SK-N-SH (cell line): ENCODE measurements at regions not wholly inside any gene's neighbourhood (a gene's known extent, or its start where the extent isn't known, plus 50 kb on each side); places are given as distances from the start of the nearest gene placed in this dataset.

Experiments used
- CTCF ChIA-PET: fragments of 300-600, 350-600 bp; formaldehyde crosslinking; extraction: SDS; loops from one replicate; lab custom pipeline; 2021; lab: Yijun Ruan, JAX
- POLR2A ChIA-PET: fragments of 350-600 bp; sonication (Branson Sonifier 250); formaldehyde crosslinking; extraction: SDS; loops from one replicate; lab custom pipeline; 2020; ENCODE audit warnings: antibody characterized with exemption, inconsistent platforms; lab: Yijun Ruan, JAX
- DNase-seq: peaks from one replicate; pipeline ENCODE4 v3.0.0; 2012
- H2AFZ ChIP-seq: fragments of 200-600 bp; sonication (generic); 2 replicates; pipeline ENCODE4 v1.8.1; 2016; ENCODE audit warnings: antibody characterized with exemption, mild to moderate bottlenecking, low read depth
- H3F3A ChIP-seq: fragments of 200-600 bp; sonication (generic); replicated peaks from 2 replicates; pipeline ENCODE3; 2016; ENCODE audit warnings: antibody characterized with exemption, mild to moderate bottlenecking; ENCODE audit not compliant: insufficient read depth
- H3K27ac ChIP-seq, 2 experiments: fragments of 200-500 bp in 1 of 2; fragments of 200-600 bp in 1 of 2; sonication (Bioruptor generic) in 1 of 2; sonication (generic), shearing (Covaris generic) in 1 of 2; 2 replicates each; pipeline versions ENCODE4 v1.5.1 to v1.6.1; 2014 to 2016; ENCODE audit warnings: low read depth in 2 of 2, inconsistent platforms in 1 of 2, low read length in 1 of 2, mild to moderate bottlenecking in 1 of 2, mixed read lengths in 1 of 2
- H3K27me3 ChIP-seq: fragments of 200-600 bp; sonication (generic), shearing (Covaris generic); 2 replicates; pipeline ENCODE4 v1.6.1; 2016; ENCODE audit warnings: mixed run types; ENCODE audit not compliant: insufficient read depth
- H3K36me3 ChIP-seq, 2 experiments: fragments of 200-500 bp in 1 of 2; fragments of 200-600 bp in 1 of 2; sonication (Bioruptor generic) in 1 of 2; sonication (generic) in 1 of 2; replicated peaks in 1 of 2; 2 replicates each; pipeline versions ENCODE3 to v1.5.1; 2014 to 2016; ENCODE audit warnings: low read length in 1 of 2, mild to moderate bottlenecking in 1 of 2; ENCODE audit not compliant: insufficient read depth in 2 of 2, control insufficient read depth in 1 of 2
- H3K4me1 ChIP-seq, 2 experiments: fragments of 200-500 bp in 1 of 2; fragments of 200-600 bp in 1 of 2; sonication (Bioruptor generic) in 1 of 2; sonication (generic), shearing (Covaris generic) in 1 of 2; 2 replicates each; pipeline versions ENCODE4 v1.5.1 to v1.6.1; 2014 to 2016; ENCODE audit warnings: low read depth in 1 of 2, low read length in 1 of 2, mixed run types in 1 of 2; ENCODE audit not compliant: insufficient read depth in 2 of 2, control insufficient read depth in 1 of 2
- H3K4me2 ChIP-seq: fragments of 200-600 bp; sonication (generic), shearing (Covaris generic); 2 replicates; pipeline ENCODE4 v1.6.1; 2017; ENCODE audit warnings: mixed run types
- H3K4me3 ChIP-seq, 2 experiments: fragments of 200-500 bp in 1 of 2; fragments of 200-600 bp in 1 of 2; sonication (Bioruptor generic) in 1 of 2; sonication (generic), shearing (Covaris generic) in 1 of 2; 2 replicates each; pipeline versions ENCODE4 v1.5.1 to v1.8.1; 2014 to 2016; ENCODE audit warnings: low read depth in 2 of 2, inconsistent platforms in 1 of 2, low read length in 1 of 2, mild to moderate bottlenecking in 1 of 2, mixed read lengths in 1 of 2, moderate library complexity in 1 of 2
- H3K79me2 ChIP-seq: fragments of 200-600 bp; sonication (generic); 2 replicates; pipeline ENCODE4 v1.8.1; 2017; ENCODE audit warnings: mild to moderate bottlenecking; ENCODE audit not compliant: insufficient read depth
- H3K9ac ChIP-seq: fragments of 200-600 bp; sonication (generic); 2 replicates; pipeline ENCODE4 v1.6.1; 2017; ENCODE audit warnings: mixed run types
- H3K9me2 ChIP-seq: fragments of 200-600 bp; sonication (generic); 2 replicates; pipeline ENCODE4 v1.6.1; 2017; ENCODE audit warnings: mixed run types
- H3K9me3 ChIP-seq: fragments of 200-600 bp; sonication (generic); 2 replicates; pipeline ENCODE4 v1.6.1; 2017; ENCODE audit warnings: mixed run types, mild to moderate bottlenecking, moderate library complexity
- H4K20me1 ChIP-seq: fragments of 200-600 bp; sonication (generic); 2 replicates; pipeline ENCODE4 v1.6.1; 2017; ENCODE audit warnings: mild to moderate bottlenecking, mixed run types; ENCODE audit not compliant: insufficient read depth
- ELF1 ChIP-seq: IDR thresholded peaks from 2 replicates; pipeline ENCODE4 v1.4.0; 2012
- FOXJ3 ChIP-seq: sonication (generic); formaldehyde crosslinking; IDR thresholded peaks from 2 replicates; pipeline ENCODE4 v1.5.1; 2020; ENCODE audit warnings: mild to moderate bottlenecking, missing genetic modification reagents
- GABPA ChIP-seq: IDR thresholded peaks from 2 replicates; pipeline ENCODE4 v1.4.0; 2012; ENCODE audit warnings: low read depth, mild to moderate bottlenecking
- MEF2A ChIP-seq: IDR thresholded peaks from 2 replicates; pipeline ENCODE4 v1.4.0; 2012; ENCODE audit warnings: low read depth, borderline replicate concordance
- POLR2AphosphoS5 ChIP-seq: IDR thresholded peaks from 2 replicates; pipeline ENCODE4 v1.6.1; 2012; ENCODE audit warnings: low read depth, low read length
- RXRA ChIP-seq: IDR thresholded peaks from 2 replicates; pipeline ENCODE4 v1.4.0; 2012; ENCODE audit warnings: low read depth, mild to moderate bottlenecking, borderline replicate concordance
- SIN3A ChIP-seq: IDR thresholded peaks from 2 replicates; pipeline ENCODE4 v1.6.1; 2012; ENCODE audit warnings: low read depth, mild to moderate bottlenecking, low read length, moderate library complexity, borderline replicate concordance
- SMC3 ChIP-seq: IDR thresholded peaks from 2 replicates; pipeline ENCODE4 v1.6.1; 2012; ENCODE audit warnings: low read depth, low read length, improper control_type of control experiment
- USF1 ChIP-seq: IDR thresholded peaks from 2 replicates; pipeline ENCODE4 v1.4.0; 2012; ENCODE audit warnings: low read depth, borderline replicate concordance
- YY1 ChIP-seq: IDR thresholded peaks from 2 replicates; pipeline ENCODE4 v1.4.0; 2012; ENCODE audit warnings: low read depth, mild to moderate bottlenecking
- WGBS: methylation state at CpG from one replicate; pipeline ENCODE4 v1.1.6; 2017; ENCODE audit warnings: low lambda C conversion rate; 5-methylcytosine and 5-hydroxymethylcytosine counted together
- TF ChIP-seq, protein P1 (sequence below): IDR thresholded peaks from 2 replicates; pipeline ENCODE4 v1.4.0; 2012; ENCODE audit warnings: low read depth, borderline replicate concordance

GRCh38 chr9:88319936-88320747, 68.1 kb upstream of the SPIN1 start:
- H3K9me3 ChIP-seq: no peaks in the 10 kb centered on the region
- no peaks in the 10 kb centered on the region for H3K4me1 ChIP-seq
- no peak for DNase-seq
- no peaks in the 10 kb centered on the region for H3K9me2 ChIP-seq
- no peak for TF ChIP-seq YY1
- 49% methylated on average over 4 of the region's 6 CpGs for WGBS
- H3K4me3 ChIP-seq: no peak overlapping the region
- H4K20me1 ChIP-seq: no peaks in the 10 kb centered on the region
- H2AFZ ChIP-seq: no peak overlapping the region
- POLR2A ChIA-PET: no interaction called here
- H3K36me3 ChIP-seq: no peaks in the 10 kb centered on the region
- H3K9ac ChIP-seq: no peak overlapping the region
- no peak overlapping the region for H3K4me2 ChIP-seq
- CTCF ChIA-PET: no interaction called here
- H3F3A ChIP-seq: no peaks in the 10 kb centered on the region
- no peaks in the 10 kb centered on the region for H3K27me3 ChIP-seq
- H3K79me2 ChIP-seq: no peaks in the 10 kb centered on the region
- no peak overlapping the region for H3K27ac ChIP-seq

- Histone ChIP-seq H3K36me3 (no peaks in the 10 kb centered on the region), H4K20me1 (no peaks in the 10 kb centered on the region), H3K4me3 (no peak overlapping the region; a peak in 1 of 4 replicates), H3K9me3 (no peaks in the 10 kb centered on the region), H3K79me2 (no peaks in the 10 kb centered on the region), H3K4me1 (no peaks in the 10 kb centered on the region), H3F3A (no peaks in the 10 kb centered on the region), H3K4me2 (no peak overlapping the region), H3K27me3 (no peaks in the 10 kb centered on the region), H3K9me2 (no peaks in the 10 kb centered on the region), H3K9ac (no peak overlapping the region), H2AFZ (no peak overlapping the region), H3K27ac (no peak overlapping the region)
- POLR2A ChIA-PET: no interaction called here
- TF ChIP-seq GABPA: no peak
- no peak for TF ChIP-seq RXRA
- no peak for TF ChIP-seq FOXJ3
- TF ChIP-seq MEF2A: no peak
- no peak for TF ChIP-seq USF1
- TF ChIP-seq, protein P1, sequence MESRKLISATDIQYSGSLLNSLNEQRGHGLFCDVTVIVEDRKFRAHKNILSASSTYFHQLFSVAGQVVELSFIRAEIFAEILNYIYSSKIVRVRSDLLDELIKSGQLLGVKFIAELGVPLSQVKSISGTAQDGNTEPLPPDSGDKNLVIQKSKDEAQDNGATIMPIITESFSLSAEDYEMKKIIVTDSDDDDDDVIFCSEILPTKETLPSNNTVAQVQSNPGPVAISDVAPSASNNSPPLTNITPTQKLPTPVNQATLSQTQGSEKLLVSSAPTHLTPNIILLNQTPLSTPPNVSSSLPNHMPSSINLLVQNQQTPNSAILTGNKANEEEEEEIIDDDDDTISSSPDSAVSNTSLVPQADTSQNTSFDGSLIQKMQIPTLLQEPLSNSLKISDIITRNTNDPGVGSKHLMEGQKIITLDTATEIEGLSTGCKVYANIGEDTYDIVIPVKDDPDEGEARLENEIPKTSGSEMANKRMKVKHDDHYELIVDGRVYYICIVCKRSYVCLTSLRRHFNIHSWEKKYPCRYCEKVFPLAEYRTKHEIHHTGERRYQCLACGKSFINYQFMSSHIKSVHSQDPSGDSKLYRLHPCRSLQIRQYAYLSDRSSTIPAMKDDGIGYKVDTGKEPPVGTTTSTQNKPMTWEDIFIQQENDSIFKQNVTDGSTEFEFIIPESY: no peak
- TF ChIP-seq SMC3: no peak
- TF ChIP-seq POLR2AphosphoS5: no peak
- no peak for TF ChIP-seq ELF1
- TF ChIP-seq SIN3A: no peak
- no peak for DNase-seq
- 78% methylated on average over 15 of the region's 15 CpGs for WGBS
- CTCF ChIA-PET: no interaction called here
These were observed 74.7 kb upstream of the SPIN1 start for GRCh38 chr9:88313364-88314220.
